Smooth muscle cell of the brain vasculature (primary cell): ENCODE measurements at regions not wholly inside any gene's neighbourhood (a gene's known extent, or its start where the extent isn't known, plus 50 kb on each side); places are given as distances from the start of the nearest gene placed in this dataset.

Source experiments
- DNase-seq: peaks from one replicate; pipeline ENCODE4 v3.0.0-alpha.2; 2012; ENCODE audit warnings: low read depth, low spot score

DNA sequence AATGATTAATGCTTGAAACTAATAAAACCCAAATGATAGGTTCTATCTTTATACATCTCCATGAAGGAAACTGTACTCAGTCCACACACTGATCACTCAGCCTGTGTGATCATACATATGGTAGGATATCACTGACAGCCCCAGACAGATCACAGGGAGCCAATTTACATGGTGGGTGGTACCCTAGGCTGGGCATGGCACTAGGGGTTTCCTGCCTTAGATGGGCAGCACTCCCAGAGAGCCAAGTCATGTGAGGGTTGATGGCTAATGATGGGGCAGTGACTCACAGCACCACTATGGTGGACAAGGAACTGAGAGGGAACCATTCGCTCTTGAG, 89.6 kb upstream of the PTPRR start:
- no peak for DNase-seq

DNA sequence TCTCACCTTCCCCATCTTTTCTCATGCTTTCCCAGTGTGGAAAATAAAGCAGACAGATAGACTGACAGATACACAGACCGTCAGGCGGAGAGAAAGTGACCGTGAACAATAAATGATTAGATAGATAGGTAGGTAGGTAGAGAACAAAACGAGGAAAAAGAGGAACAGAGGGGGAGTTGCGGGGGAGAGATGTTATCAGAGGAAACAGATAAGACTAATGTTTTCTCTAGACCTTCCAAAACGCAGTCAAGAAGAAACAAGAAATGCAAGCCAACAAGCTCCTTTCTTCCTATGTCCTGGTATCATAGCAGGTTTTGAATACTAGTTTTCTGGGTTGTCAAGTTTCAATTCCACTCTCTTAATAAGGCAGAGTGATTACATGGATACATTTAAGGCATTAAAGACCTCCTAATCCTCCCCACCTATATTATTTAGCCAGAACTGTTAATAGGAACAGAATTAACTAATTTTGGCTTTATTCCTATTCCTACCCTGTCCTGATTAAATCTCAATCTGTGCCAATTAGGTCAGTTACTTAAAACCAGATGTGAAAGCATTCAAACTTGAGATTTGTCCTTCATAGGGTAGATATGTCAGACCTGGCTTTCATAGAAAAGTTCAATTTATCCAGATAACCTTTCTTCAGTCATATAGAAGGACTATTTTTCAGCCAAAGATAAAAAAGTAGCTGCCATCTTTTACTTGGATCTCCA, 89.0 kb upstream of the PTPRR start:
- DNase-seq, result no peak

DNA sequence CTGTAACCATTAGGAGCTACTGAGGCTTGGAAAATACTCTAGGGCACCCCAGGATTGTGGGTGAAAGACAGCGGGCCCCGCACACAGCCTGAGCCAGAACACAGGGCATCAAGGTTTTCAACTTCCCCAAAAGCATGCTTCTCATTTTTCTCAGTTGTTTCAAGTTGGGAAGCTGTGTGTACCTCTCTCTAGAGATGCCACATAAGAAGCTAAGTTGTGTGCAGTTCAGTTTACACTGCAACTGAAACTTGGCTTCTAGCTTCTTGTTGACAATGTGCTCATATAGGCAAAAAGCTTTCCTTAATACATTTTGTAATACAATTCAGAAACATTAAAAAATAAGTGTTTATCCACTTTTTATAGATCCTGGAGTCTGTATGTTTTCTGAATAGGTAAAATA, 88.1 kb upstream of the PTPRR start:
- no peak for DNase-seq

DNA sequence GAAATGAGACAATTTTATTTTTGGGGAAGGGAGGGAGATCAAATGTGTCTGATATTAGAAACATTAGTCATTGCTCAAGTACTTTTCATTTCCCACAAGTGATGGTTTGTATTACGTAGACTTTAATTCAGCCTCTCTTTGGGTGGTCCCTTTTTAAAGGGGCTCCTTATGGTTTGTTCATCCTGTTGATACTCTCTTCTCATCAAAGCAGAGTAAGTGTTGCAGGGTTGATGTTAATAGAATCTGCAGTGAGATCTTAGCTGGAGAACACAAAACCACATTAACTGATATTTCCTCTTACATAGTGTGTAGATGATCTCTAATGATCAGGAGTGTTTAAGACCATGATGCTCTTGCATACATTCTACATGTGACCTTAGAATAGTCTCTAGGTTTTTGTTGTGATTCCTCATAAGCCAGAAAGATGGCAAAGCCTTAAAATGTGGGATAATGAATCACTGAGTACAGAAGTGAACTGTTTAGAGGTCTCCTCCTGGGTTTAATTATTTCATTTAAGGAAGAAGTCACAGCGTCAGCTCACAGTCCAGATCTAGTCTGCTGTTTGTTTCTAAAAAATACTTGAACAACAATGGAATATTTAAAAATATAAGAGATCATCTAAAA, 87.4 kb upstream of the PTPRR start:
- DNase-seq, result no peak

DNA sequence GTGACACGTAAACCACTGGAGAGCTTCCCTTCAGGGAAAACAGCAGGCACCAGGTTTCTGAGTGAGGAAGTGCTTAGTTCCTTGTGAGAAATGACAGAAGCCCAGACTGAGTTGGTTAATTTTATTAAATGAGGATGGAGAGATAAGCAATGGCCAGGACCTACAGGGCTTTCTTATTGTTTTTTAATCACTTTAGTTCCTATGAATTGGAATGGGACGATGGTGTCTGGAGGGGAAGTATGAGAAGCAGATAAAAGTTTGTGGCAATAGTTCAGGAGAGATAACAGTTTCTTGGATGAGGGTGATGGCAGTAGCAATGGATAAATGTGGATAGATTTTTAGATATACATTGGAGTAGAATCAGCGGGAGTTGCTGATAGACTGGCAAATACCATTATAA, 86.5 kb upstream of the PTPRR start:
- no peak for DNase-seq

DNA sequence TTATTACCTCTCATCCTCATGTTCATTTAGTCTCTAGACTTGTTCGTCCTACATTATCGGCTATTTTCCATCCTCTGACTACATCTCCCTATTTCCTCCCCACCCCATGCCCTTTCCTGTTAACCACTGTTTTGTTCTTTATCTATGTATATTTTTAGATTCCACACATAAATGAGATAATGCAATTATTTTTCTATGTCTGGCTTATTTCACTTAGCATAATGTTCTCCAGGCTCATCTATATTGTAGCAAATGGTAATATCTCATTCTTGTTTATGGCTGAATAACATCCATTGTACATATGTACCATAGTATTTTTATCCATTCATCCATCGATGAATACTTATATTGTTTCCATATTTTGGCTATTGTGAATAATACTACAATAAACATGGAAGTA, 84.6 kb upstream of the PTPRR start:
- DNase-seq, result no peak

DNA sequence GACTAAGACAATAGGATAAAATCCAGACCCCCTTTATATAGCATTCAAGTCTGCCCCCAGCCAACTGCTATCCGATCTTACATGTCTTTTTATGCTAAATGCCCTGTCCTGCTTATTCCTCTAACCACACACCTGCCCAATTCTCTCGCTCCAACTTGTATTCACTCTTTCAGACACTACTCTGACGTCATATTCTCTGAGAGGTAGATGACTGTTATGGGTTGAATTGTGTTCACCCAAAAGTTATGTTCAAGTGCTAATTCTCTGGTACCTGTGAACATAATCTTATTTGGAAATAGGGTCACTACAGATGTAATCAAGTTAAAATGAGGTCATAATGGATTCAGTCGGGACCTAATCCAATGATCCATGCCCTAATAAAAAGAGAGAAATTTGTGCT, 84.0 kb upstream of the PTPRR start:
- no peak for DNase-seq

DNA sequence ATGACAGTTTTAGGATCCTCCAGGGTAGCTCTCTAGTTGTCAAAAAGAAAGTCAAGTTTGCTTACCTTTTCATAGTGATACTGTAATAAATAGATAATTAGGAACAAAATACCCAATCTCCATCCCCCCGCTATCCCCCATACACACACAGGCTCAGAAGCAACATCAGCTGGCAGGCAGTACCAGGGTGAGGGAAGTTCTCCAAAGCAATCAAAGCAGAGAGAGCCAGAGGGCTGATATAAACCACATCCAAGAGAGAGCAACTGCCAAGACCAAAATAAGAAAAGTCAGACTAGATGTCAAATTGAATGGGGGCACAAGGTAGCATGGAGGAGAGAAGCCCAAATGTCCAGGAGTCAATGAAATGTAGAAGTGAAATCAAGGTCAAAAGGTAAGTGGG, 80.2 kb upstream of the PTPRR start:
- DNase-seq, result no peak

DNA sequence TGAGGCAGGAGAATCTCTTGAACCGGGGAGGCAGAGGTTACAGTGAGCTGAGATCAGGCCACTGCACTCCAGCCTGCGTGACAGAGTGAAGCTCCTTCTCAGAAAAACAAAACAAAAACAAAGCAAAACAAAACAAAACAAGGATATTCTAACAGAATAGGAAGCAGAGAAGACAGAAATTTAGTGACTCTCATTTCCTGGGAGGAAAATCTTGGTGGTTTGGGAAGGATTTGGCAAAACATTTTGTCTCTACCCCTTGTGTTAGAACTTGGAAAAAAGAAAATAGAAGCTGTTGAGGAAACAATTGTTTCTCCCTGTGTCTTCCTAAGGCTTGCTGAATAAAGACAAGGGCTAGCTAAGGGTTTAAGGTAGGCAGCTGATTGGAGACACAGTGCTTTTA, 79.7 kb upstream of the PTPRR start:
- no peak for DNase-seq

DNA sequence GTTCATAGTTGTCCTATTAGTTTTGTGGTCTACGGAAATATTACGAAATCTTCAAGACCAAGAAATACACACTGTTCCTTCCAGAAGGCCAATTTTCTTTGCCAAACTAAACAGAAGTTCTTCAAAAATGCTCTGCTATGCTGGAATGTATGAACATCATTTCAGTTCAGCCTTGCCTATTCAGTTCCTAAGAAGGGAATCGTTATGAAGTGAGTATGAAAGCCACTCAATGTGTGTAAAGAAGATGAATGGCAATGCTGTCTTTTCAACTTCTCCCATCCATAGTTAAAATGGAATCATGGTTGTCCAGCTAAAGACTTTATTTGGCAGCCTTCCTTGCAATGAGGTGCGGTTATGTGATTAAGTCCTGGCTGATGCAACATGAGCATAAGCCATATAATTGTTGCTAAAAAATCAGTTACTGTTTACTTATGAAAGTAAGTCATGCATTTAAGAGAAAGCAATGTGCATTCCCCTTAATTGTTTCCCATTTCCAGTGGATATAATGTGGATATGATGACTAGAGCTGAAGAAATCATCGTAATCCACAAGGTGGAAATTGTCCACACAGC, 73.8 kb upstream of the PTPRR start:
- peak; percentile 26 for DNase-seq

DNA sequence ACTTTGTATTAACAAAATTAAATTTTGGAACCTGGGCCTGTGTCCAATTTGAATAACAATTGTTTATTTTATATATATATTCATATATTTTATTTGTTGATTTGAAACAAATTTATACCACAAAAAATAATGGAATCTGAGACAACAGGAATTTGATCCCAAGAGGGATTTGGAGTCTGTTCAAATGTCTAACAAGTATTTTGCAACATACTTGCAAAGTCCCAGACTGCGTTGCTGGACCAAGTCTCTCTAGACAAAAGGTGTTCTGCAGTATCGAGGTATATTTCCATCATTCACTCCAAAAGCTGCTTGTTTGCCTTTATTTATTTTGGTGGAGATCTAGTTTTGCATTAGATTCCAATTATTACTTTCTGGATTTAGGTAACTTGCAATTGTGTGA, 68.7 kb upstream of the PTPRR start:
- DNase-seq, result no peak

DNA sequence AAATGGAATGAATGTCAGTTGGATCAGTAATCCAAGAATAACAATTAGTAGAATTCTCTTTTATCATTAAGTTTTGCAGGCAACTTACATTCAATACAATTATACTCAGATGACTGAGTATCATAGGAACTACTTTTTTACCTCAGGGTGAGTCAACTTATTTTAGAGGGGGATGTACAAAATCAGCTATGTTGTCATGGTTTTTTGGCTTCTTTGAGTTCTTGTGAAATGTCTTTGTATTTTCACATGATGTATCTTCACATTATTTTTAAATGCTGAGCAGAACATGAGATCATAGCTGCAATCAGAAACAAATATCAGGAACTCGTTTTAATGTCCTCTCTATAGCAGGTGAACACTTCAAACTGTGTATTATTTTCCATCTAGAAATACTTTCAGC, 65.3 kb upstream of the PTPRR start:
- DNase-seq, result no peak

DNA sequence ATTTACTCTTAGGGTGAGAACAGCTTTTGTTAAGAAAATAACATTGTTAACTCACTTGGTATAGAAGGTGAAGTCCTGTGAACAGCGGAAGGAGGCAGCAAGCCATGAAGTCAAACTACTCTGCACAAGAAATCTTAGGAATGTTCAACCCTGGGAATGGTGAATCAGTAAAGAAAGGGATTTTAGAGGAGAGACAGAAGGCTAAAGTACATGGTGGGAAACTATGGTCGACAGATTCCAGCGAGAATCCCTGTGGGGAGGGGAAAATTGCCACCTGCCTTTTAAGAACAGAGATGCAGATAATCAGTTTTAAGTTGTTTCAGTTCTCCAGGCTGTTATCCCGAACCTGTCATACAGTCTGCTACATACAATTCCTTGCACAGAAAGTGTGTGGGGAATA, 63.2 kb upstream of the PTPRR start:
- DNase-seq, result no peak

DNA sequence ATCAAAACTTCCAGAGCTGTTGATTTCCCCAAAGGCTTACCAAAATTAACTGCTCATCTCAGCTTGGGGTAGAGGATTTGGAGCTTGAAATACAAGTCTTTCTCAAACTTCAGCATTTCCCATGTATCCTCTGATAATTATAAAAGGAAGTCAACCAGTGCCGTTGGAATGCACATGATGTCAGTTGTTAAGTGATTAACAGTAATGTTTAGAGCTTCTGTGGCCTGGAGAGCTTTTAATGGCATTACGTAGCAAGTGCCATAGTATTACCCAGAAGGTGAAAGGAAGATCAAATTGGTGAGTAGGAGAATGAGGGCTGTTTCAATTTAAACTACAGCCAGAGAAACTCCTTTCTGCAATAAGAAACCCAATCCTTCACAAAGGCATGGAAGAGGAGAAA, 62.5 kb upstream of the PTPRR start:
- no peak for DNase-seq

DNA sequence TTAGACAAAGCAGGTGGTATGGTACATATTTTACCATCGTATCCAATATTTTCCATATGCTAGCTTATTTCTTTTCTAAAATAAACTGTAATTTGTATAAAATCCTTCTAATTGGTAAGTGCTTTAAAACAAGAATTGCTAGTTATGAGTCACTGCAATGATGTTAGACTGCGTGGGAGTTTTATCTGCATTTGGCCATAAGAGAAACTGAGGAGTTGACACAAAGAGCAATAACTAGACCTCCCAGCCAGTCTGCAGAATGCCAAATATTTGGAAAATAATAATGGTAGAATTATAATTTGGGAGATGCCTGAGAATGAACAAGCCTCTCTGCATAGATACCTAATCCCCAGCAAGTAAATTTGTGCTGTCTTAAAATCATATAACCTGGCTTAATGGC, 61.7 kb upstream of the PTPRR start:
- no peak for DNase-seq

DNA sequence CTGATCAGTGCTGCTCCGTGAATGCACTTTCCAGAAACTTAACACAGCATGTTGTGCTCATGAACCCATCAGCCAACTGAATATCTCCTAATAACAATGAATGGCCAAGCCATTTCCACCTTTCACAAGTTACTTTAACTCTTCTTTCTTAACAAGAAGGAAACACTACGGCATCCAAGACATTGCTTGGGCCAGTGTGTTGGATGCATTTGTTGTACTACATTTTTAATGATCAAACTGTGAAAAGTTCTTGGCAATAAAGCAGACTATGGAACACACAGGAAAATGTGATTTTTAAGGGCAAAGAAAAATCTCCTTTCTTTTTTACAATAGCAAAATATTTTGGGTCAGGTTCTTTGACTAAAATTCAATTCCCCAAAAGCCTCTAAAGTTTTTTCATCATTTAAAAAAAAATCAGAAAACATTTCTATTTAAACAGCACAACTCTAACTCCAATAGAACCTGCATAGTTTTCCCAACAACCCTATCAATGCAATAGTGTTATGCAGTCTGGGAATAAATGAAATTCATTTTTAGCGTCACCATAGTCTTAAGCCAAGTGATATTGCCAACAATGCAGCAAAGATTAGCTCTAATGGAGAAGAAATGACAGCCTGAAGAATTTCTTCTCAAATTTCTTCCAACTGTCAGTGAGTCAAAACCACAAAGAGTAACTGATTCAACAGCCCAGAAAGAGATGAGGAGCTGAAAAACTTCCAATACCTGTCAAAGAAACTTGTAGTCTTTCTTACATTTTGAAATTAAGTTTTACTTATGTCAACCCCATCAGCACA, 50.7 kb upstream of the PTPRR start:
- no peak for DNase-seq
